RWPE2 (cell line): ENCODE measurements at regions not wholly inside any gene's neighbourhood (a gene's known extent, or its start where the extent isn't known, plus 50 kb on each side); places are given as distances from the start of the nearest gene placed in this dataset.

Experiments used
- ATAC-seq: fragments of 200-7000 bp; cut with Tn5 transposase; 3 replicates; pipeline ENCODE4 v1.9.1; 2021; ENCODE audit warnings: low read depth
- DNase-seq: peaks from one replicate; pipeline ENCODE4 v3.0.0-alpha.2; 2020; ENCODE audit warnings: low spot score
- H3K27ac ChIP-seq: fragments of 450-650 bp; 2 replicates; pipeline ENCODE4 v1.5.1; 2017; ENCODE audit warnings: mild to moderate bottlenecking; ENCODE audit not compliant: poor library complexity, severe bottlenecking
- H3K27me3 ChIP-seq: fragments of 250-450 bp; sonication (Bioruptor Pico); 2 replicates; pipeline ENCODE4 v1.5.1; 2021; ENCODE audit warnings: mild to moderate bottlenecking, moderate library complexity; ENCODE audit not compliant: insufficient read depth, poor library complexity, severe bottlenecking
- H3K36me3 ChIP-seq: fragments of 250-450 bp; sonication (Bioruptor Pico); 2 replicates; pipeline ENCODE4 v1.5.1; 2020; ENCODE audit warnings: low read depth, mild to moderate bottlenecking, moderate library complexity
- H3K4me1 ChIP-seq: fragments of 250-450 bp; sonication (Bioruptor Pico); 2 replicates; pipeline ENCODE4 v1.5.1; 2021; ENCODE audit warnings: mild to moderate bottlenecking, moderate library complexity; ENCODE audit not compliant: insufficient read depth, poor library complexity, severe bottlenecking
- H3K4me3 ChIP-seq: fragments of 250-450 bp; sonication (Bioruptor Pico); 2 replicates; pipeline ENCODE4 v1.5.1; 2021; ENCODE audit warnings: mild to moderate bottlenecking, moderate library complexity; ENCODE audit not compliant: severe bottlenecking
- H3K9me3 ChIP-seq: fragments of 250-450 bp; sonication (Bioruptor Pico); 2 replicates; pipeline ENCODE4 v1.5.1; 2021; ENCODE audit warnings: mild to moderate bottlenecking, moderate library complexity; ENCODE audit not compliant: severe bottlenecking
- TF ChIP-seq, protein P1 (sequence below): fragments of 450-650 bp; IDR thresholded peaks from one replicate; pipeline ENCODE4 v1.5.1; 2017; ENCODE audit warnings: mild to moderate bottlenecking, moderate library complexity; ENCODE audit not compliant: poor library complexity, severe bottlenecking

DNA sequence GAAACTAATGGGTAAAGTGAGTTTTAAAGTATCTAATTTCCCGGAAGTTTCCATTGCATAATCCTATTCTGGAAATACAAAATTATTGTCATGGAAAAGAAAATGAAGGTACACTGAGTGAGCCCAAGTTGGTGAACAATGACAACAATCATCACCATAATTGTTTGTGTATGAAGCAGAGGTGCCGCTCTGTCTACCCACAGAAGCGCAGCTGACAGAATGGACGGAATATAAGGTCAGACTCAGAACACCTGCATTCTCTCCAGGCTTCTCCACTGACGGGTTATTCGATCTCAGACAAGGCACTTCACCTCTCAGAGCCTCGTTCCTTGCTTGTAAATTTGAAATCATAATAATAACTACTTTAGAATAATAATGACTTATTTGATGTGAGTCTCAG, 99.1 kb upstream of the NGF start:
- TF ChIP-seq, protein P1, sequence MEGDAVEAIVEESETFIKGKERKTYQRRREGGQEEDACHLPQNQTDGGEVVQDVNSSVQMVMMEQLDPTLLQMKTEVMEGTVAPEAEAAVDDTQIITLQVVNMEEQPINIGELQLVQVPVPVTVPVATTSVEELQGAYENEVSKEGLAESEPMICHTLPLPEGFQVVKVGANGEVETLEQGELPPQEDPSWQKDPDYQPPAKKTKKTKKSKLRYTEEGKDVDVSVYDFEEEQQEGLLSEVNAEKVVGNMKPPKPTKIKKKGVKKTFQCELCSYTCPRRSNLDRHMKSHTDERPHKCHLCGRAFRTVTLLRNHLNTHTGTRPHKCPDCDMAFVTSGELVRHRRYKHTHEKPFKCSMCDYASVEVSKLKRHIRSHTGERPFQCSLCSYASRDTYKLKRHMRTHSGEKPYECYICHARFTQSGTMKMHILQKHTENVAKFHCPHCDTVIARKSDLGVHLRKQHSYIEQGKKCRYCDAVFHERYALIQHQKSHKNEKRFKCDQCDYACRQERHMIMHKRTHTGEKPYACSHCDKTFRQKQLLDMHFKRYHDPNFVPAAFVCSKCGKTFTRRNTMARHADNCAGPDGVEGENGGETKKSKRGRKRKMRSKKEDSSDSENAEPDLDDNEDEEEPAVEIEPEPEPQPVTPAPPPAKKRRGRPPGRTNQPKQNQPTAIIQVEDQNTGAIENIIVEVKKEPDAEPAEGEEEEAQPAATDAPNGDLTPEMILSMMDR, result no peak
- Histone ChIP-seq H3K27me3 (no peaks in the 10 kb centered on the region), H3K27ac (no peak overlapping the region), H3K36me3 (no peaks in the 10 kb centered on the region), H3K9me3 (no peaks in the 10 kb centered on the region), H3K4me1 (no peaks in the 10 kb centered on the region), H3K4me3 (no peak overlapping the region)
- DNase-seq, result no peak
- ATAC-seq, result no peak

DNA sequence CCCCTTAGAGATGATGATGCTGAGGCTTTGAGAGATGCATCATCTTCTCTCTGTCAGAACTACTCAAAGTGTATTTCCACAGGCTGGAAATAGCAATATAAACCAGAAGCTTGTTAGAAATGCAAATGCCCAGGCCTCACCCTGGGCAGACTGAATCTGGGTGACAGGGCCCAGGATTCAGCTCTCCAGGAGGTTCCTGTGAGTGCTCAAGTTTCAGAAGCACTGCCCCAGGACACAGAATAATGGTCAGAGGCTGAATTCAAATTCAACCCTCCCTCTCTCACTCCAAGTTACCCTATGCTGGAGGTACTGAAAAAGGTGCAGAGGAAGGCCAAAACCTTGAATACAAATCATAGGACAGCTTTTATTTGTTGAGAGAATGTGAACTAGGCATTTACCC, 98.5 kb upstream of the NGF start:
- Histone ChIP-seq H3K4me3 (no peak overlapping the region), H3K27me3 (no peaks in the 10 kb centered on the region), H3K27ac (no peak overlapping the region), H3K36me3 (no peaks in the 10 kb centered on the region), H3K9me3 (no peaks in the 10 kb centered on the region), H3K4me1 (no peaks in the 10 kb centered on the region)
- TF ChIP-seq, protein P1, result no peak
- DNase-seq (no peak), ATAC-seq (no peak)

- H3K4me3 ChIP-seq, result no peak overlapping the region
- H3K9me3 ChIP-seq, result no peaks in the 10 kb centered on the region
- no peaks in the 10 kb centered on the region for H3K27me3 ChIP-seq
- no peaks in the 10 kb centered on the region for H3K36me3 ChIP-seq
- ATAC-seq (no peak), DNase-seq (no peak)
- H3K27ac ChIP-seq, result no peak overlapping the region
- peaks cover 14% of the 10 kb centered on the region for H3K4me1 ChIP-seq
- TF ChIP-seq, protein P1, result no peak
Observed at GRCh38 chr1:115433483-115433882, 95.4 kb upstream of the NGF start.

- Histone ChIP-seq H3K36me3 (no peaks in the 10 kb centered on the region), H3K27me3 (no peaks in the 10 kb centered on the region), H3K9me3 (no peaks in the 10 kb centered on the region), H3K4me1 (peaks cover 19% of the 10 kb centered on the region), H3K27ac (no peak overlapping the region), H3K4me3 (no peak overlapping the region)
- DNase-seq (no peak), ATAC-seq (no peak)
- TF ChIP-seq, protein P1, result no peak
Observed at GRCh38 chr1:115432061-115432460, 94.0 kb upstream of the NGF start.

DNA sequence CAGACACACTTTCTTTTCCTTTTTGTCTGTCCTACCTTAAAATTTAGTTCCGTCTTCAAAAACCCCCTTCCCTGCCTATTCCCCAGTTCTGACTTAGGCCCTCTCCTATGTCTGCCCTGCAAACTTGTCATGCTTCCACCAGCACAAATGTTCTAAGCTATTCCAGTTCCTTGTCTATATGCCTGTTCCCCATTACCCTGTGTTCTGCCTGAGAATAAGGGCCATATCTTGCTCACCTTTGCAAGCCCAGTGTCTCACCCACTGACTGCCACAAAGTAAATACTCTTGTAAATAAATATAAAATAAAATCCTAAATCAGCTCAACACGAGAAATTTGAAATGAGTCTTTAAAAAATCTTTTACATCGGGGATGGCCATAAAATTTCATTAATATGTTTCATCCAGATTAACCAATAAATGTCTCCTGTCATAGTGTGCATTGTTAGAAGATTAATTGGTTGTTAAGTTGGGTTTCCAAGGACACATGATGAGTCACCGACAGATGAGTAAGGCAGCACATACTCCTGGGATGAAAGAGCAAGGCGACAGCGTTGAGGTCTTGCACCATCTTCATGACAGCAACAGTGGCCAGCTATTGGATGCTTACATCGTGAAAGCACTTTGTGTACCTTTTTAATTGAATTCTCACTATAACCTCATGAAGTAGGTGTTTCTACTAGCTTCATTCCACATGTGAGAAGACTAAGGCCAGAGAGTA, 92.6 kb upstream of the NGF start:
- DNase-seq (peak; percentile 84), ATAC-seq (peak; percentile 89)
- Histone ChIP-seq H3K9me3 (no peaks in the 10 kb centered on the region), H3K27ac (peak overlapping the region; percentile 29), H3K36me3 (no peaks in the 10 kb centered on the region), H3K4me1 (peaks cover 26% of the 10 kb centered on the region), H3K4me3 (no peak overlapping the region), H3K27me3 (no peaks in the 10 kb centered on the region)
- TF ChIP-seq, protein P1, result no peak
